GM12872 (cell line): ENCODE measurements at regions not wholly inside any gene's neighbourhood (a gene's known extent, or its start where the extent isn't known, plus 50 kb on each side); places are given as distances from the start of the nearest gene placed in this dataset.

Experiments
- CTCF ChIP-seq: IDR thresholded peaks from 3 replicates; pipeline ENCODE4 v1.5.1; 2011; ENCODE audit warnings: low read depth, mild to moderate bottlenecking, low read length, moderate library complexity; ENCODE audit not compliant: insufficient read depth

GRCh38 chr14:81839056-81839455 is 305.4 kb upstream of the SEL1L start:
- TF ChIP-seq CTCF: no peak

- TF ChIP-seq CTCF: no peak
These were observed 307.7 kb upstream of the SEL1L start for GRCh38 chr14:81841346-81841745.

- TF ChIP-seq CTCF: no peak
These were observed 316.1 kb upstream of the SEL1L start for GRCh38 chr14:81849714-81850113.

GRCh38 chr14:81855007-81855406 is 321.4 kb upstream of the SEL1L start:
- TF ChIP-seq CTCF: no peak

GRCh38 chr14:81859046-81859445 is 325.4 kb upstream of the SEL1L start:
- no peak for TF ChIP-seq CTCF

GRCh38 chr14:81868172-81868571 is 334.5 kb upstream of the SEL1L start:
- TF ChIP-seq CTCF: no peak

GRCh38 chr14:81871706-81872105 is 338.1 kb upstream of the SEL1L start:
- TF ChIP-seq CTCF: no peak

- TF ChIP-seq CTCF: no peak
These were observed 350.7 kb upstream of the SEL1L start for GRCh38 chr14:81884382-81884781.
